ENCODE measurements at regions not wholly inside any gene's neighbourhood (a gene's known extent, or its start where the extent isn't known, plus 50 kb on each side); places are given as distances from the start of the nearest gene placed in this dataset.
A peak's percentile ranks its signal among the peaks of the same experiment; 100 is the strongest.

GRCh38 chr12:118560733-118561132 lies 184.4 kb downstream of the SUDS3 start:
- WGBS, 2 donors = 30 to 33% methylated on average over 4 of the region's 4 CpGs
- Histone ChIP-seq H3K4me3 (no peak overlapping the region), H3K9me3 (peaks cover 0 to under 1% (median 0%) of the 10 kb centered on the region in 11 donors), H3K36me3 (no peaks in the 10 kb centered on the region), H3K27me3 (no peaks in the 10 kb centered on the region), H3K4me1 (peaks cover 0 to 8% (median 0%) of the 10 kb centered on the region in 9 donors), H3K27ac (no peak overlapping the region)
- peak in 1 of 2 donors; percentile 66 for DNase-seq
- intact Hi-C loops (cut with DNase I) = no loop called here
- TF ChIP-seq, protein P1, sequence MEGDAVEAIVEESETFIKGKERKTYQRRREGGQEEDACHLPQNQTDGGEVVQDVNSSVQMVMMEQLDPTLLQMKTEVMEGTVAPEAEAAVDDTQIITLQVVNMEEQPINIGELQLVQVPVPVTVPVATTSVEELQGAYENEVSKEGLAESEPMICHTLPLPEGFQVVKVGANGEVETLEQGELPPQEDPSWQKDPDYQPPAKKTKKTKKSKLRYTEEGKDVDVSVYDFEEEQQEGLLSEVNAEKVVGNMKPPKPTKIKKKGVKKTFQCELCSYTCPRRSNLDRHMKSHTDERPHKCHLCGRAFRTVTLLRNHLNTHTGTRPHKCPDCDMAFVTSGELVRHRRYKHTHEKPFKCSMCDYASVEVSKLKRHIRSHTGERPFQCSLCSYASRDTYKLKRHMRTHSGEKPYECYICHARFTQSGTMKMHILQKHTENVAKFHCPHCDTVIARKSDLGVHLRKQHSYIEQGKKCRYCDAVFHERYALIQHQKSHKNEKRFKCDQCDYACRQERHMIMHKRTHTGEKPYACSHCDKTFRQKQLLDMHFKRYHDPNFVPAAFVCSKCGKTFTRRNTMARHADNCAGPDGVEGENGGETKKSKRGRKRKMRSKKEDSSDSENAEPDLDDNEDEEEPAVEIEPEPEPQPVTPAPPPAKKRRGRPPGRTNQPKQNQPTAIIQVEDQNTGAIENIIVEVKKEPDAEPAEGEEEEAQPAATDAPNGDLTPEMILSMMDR (IDR thresholded peaks at IDR 0.05) = peak in 2 of 9 donors; percentile 24 to 34
- peak; percentile 67 to 97 (median 95) for ATAC-seq

- Histone ChIP-seq H3K4me1 (peaks cover 0 to 4% (median 0%) of the 10 kb centered on the region in 9 donors), H3K27me3 (no peaks in the 10 kb centered on the region), H3K36me3 (no peaks in the 10 kb centered on the region), H3K9me3 (peaks cover 0 to 30% (median 0%) of the 10 kb centered on the region in 11 donors), H3K4me3 (no peak overlapping the region), H3K27ac (no peak overlapping the region)
- DNase-seq (no peak), ATAC-seq (peak in 4 of 8 donors; percentile 48 to 64 (median 58))
- 63 to 64% methylated on average over 5 of the region's 5 CpGs for WGBS, 2 donors
- intact Hi-C loops (cut with DNase I) = no loop called here
- TF ChIP-seq, protein P1 (IDR thresholded peaks at IDR 0.05) = no peak
These were observed 195.4 kb downstream of the SUDS3 start for GRCh38 chr12:118571730-118572129.

DNA sequence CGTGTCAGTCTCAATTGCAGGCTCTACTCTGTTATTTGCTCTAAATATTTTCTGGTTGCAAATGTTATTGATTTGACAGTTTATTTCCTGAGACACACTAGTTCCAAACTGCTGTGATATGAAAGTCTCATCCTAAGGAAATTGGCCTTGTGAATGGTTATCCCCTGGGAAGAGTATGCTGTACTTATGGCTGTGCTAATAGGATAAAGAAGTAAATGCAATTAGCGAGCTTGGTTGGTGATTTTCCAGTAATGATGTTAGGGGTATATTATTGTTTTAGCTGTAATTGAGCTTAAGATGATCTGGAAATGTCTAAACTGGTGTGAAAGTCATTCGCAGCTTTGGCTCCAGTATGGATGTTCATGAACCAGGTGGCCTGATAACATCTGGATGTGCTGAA lies 197.9 kb downstream of the SUDS3 start:
- DNase-seq (no peak), ATAC-seq (no peak)
- no peaks in the 10 kb centered on the region for H3K27me3 ChIP-seq
- no peaks in the 10 kb centered on the region for H3K36me3 ChIP-seq
- no peak overlapping the region for H3K4me3 ChIP-seq
- H3K27ac ChIP-seq = no peak overlapping the region
- intact Hi-C loops (cut with DNase I) = no loop called here
- TF ChIP-seq, protein P1 (IDR thresholded peaks at IDR 0.05) = no peak
- H3K9me3 ChIP-seq = peaks cover 0 to 25% (median 0%) of the 10 kb centered on the region in 11 donors
- WGBS, 2 donors = 74 to 83% methylated on average over 3 of the region's 3 CpGs
- peaks cover 0 to 4% (median 0%) of the 10 kb centered on the region in 9 donors for H3K4me1 ChIP-seq

- TF ChIP-seq, protein P1 (IDR thresholded peaks at IDR 0.05) = no peak
- ATAC-seq (no peak), DNase-seq (no peak)
- H3K36me3 ChIP-seq = no peaks in the 10 kb centered on the region
- H3K4me3 ChIP-seq = no peak overlapping the region
- intact Hi-C loops (cut with DNase I) = no loop called here
- H3K9me3 ChIP-seq = peaks cover 0 to 18% (median 0%) of the 10 kb centered on the region in 11 donors
- no peaks in the 10 kb centered on the region for H3K27me3 ChIP-seq
- 71 to 85% methylated on average over 2 of the region's 2 CpGs for WGBS, 2 donors
- H3K4me1 ChIP-seq = peaks cover 0 to 4% (median 0%) of the 10 kb centered on the region in 9 donors
- H3K27ac ChIP-seq = no peak overlapping the region
These were observed 199.4 kb downstream of the SUDS3 start for GRCh38 chr12:118575730-118576129.
